ENCODE measurements at regions not wholly inside any gene's neighbourhood (a gene's known extent, or its start where the extent isn't known, plus 50 kb on each side); places are given as distances from the start of the nearest gene placed in this dataset.

- DNase-seq (no peak), ATAC-seq (no peak)
- Histone ChIP-seq H3K4me3 (no peak overlapping the region), H3K36me3 (ENCODE audit: low read depth) (no peaks in the 10 kb centered on the region), H3K4me1 (ENCODE audit: low read depth) (no peaks in the 10 kb centered on the region), H3K9me3 (no peaks in the 10 kb centered on the region)
- intact Hi-C loops (cut with DNase I, micrococcal nuclease), result no loop called here
- no peak for TF ChIP-seq CTCF (IDR thresholded peaks at IDR 0.05)
Observed at GRCh38 chr18:65459741-65460140, 291.1 kb upstream of the CDH7 start.

GRCh38 chr18:65458871-65459270 is 291.9 kb upstream of the CDH7 start:
- Histone ChIP-seq H3K36me3 (ENCODE audit: low read depth) (no peaks in the 10 kb centered on the region), H3K4me1 (ENCODE audit: low read depth) (no peaks in the 10 kb centered on the region), H3K9me3 (no peaks in the 10 kb centered on the region), H3K4me3 (no peak overlapping the region)
- intact Hi-C loops (cut with DNase I, micrococcal nuclease), result no loop called here
- DNase-seq (no peak), ATAC-seq (no peak)
- TF ChIP-seq CTCF (IDR thresholded peaks at IDR 0.05), result no peak

GRCh38 chr18:65439188-65439587 is 311.6 kb upstream of the CDH7 start:
- Histone ChIP-seq H3K9me3 (no peaks in the 10 kb centered on the region), H3K4me1 (ENCODE audit: low read depth) (no peaks in the 10 kb centered on the region), H3K4me3 (no peak overlapping the region), H3K36me3 (ENCODE audit: low read depth) (no peaks in the 10 kb centered on the region)
- intact Hi-C loops (cut with DNase I, micrococcal nuclease), result no loop called here
- no peak for TF ChIP-seq CTCF (IDR thresholded peaks at IDR 0.05)
- ATAC-seq (no peak), DNase-seq (no peak)

GRCh38 chr18:65436430-65436829 is 314.4 kb upstream of the CDH7 start:
- H3K36me3 ChIP-seq (ENCODE audit: low read depth), result no peaks in the 10 kb centered on the region
- DNase-seq, result no peak
- ATAC-seq, result no peak
- H3K9me3 ChIP-seq, result no peaks in the 10 kb centered on the region
- no peak overlapping the region for H3K4me3 ChIP-seq
- intact Hi-C loops (cut with DNase I, micrococcal nuclease), result no loop called here
- no peaks in the 10 kb centered on the region for H3K4me1 ChIP-seq (ENCODE audit: low read depth)
- TF ChIP-seq CTCF (IDR thresholded peaks at IDR 0.05), result no peak

- no peak overlapping the region for H3K4me3 ChIP-seq
- no peaks in the 10 kb centered on the region for H3K4me1 ChIP-seq (ENCODE audit: low read depth)
- H3K36me3 ChIP-seq (ENCODE audit: low read depth), result no peaks in the 10 kb centered on the region
- DNase-seq, result no peak
- TF ChIP-seq CTCF (IDR thresholded peaks at IDR 0.05), result no peak
- ATAC-seq, result no peak
- intact Hi-C loops (cut with DNase I, micrococcal nuclease), result no loop called here
- H3K9me3 ChIP-seq, result no peaks in the 10 kb centered on the region
Observed at GRCh38 chr18:65435534-65435933, 315.3 kb upstream of the CDH7 start.

GRCh38 chr18:65429601-65430000 is 321.2 kb upstream of the CDH7 start:
- DNase-seq, result no peak
- no peak overlapping the region for H3K4me3 ChIP-seq
- H3K4me1 ChIP-seq (ENCODE audit: low read depth), result no peaks in the 10 kb centered on the region
- ATAC-seq, result no peak
- no peaks in the 10 kb centered on the region for H3K9me3 ChIP-seq
- intact Hi-C loops (cut with DNase I, micrococcal nuclease), result no loop called here
- H3K36me3 ChIP-seq (ENCODE audit: low read depth), result no peaks in the 10 kb centered on the region
- no peak for TF ChIP-seq CTCF (IDR thresholded peaks at IDR 0.05)

All from mucosa of descending colon (tissue), 3 donors.